ENCODE measurements at regions not wholly inside any gene's neighbourhood (a gene's known extent, or its start where the extent isn't known, plus 50 kb on each side); places are given as distances from the start of the nearest gene placed in this dataset.

DNA sequence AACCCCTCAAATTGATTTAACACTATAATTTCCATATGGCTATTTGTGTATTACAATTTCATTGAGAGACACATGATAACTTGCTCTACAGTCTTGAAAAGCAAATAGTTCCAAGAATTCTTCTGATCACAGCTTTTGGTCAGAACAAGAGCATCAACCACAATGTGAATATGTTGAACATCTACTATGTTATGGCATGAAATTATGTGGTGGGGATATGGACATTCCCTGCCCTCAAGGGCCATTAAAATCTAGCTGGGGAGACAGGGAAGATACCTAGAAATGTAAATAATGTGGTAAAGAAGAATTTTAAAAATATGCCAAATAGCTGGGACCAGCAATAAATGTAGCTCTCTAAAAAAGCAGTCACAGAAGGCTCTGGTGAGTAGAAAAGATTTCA lies 262.2 kb downstream of the FZD1 start:
- no peaks in the 10 kb centered on the region for H3K9me3 Mint-ChIP-seq
- POLR2A ChIA-PET, result no interaction called here
- no peaks in the 10 kb centered on the region for H3K4me1 Mint-ChIP-seq
- H3K4me3 Mint-ChIP-seq, result no peak overlapping the region
- intact Hi-C loops (cut with micrococcal nuclease), result no loop called here
- CTCF ChIA-PET, result no interaction called here
- ATAC-seq (ENCODE audit: low read depth) (no peak), DNase-seq (no peak)
- no peak overlapping the region for H3K27ac Mint-ChIP-seq
- peaks cover 11% of the 10 kb centered on the region for H3K27me3 Mint-ChIP-seq
- H3K36me3 Mint-ChIP-seq (ENCODE audit: low read depth), result no peaks in the 10 kb centered on the region
- no peak for TF ChIP-seq CTCF (IDR thresholded peaks at IDR 0.05)

DNA sequence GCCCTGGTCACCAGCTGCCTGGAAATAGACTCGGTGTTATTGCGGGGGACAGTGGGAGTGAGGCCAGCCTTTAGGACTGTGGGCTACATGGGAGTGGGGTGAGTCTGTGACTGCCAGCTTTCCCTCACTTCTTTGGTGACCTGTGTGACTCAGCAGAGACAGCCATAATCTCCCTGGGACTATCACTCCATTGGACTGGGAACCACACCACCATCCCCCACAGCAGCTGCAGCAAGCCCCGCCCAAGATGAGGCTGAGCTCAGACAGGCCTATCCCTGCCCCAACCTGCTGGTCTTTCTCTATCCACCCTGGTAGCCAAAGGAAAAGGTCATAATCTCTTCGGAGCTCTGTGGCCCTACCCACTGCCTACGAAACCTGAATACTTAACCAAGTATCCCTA lies 263.2 kb downstream of the FZD1 start:
- no peak for TF ChIP-seq CTCF (IDR thresholded peaks at IDR 0.05)
- ChIA-PET POLR2A (no interaction called here), CTCF (no interaction called here)
- Mint-ChIP-seq H3K4me3 (no peak overlapping the region), H3K27me3 (peaks cover 11% of the 10 kb centered on the region), H3K4me1 (no peaks in the 10 kb centered on the region), H3K27ac (no peak overlapping the region), H3K36me3 (ENCODE audit: low read depth) (no peaks in the 10 kb centered on the region), H3K9me3 (peaks cover 8% of the 10 kb centered on the region)
- DNase-seq (no peak), ATAC-seq (ENCODE audit: low read depth) (no peak)
- intact Hi-C loops (cut with micrococcal nuclease), result no loop called here

DNA sequence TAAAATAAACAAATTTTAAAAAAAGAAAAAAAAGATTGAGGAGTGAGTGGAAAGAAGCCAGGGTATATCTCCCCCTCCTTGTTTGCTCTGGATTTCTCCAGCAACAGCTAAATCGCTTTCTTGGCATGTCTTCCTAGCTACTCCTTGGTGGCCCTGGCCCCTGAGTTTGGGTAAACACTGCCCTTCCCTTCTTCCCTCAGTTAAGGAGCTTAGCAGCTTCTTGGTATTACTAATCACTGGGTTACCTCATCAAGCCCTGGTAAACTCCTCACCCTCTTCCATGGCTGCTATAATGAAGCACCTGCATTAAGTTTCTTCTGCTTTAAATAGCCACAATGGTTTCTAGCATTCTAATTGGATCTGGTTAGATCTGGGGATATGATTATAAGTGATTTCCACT lies 269.8 kb downstream of the FZD1 start:
- no peaks in the 10 kb centered on the region for H3K36me3 Mint-ChIP-seq (ENCODE audit: low read depth)
- no peak overlapping the region for H3K27ac Mint-ChIP-seq
- TF ChIP-seq CTCF (IDR thresholded peaks at IDR 0.05), result no peak
- H3K4me3 Mint-ChIP-seq, result no peak overlapping the region
- ChIA-PET POLR2A (no interaction called here), CTCF (no interaction called here)
- H3K4me1 Mint-ChIP-seq, result no peaks in the 10 kb centered on the region
- peaks cover 8% of the 10 kb centered on the region for H3K9me3 Mint-ChIP-seq
- DNase-seq (no peak), ATAC-seq (ENCODE audit: low read depth) (no peak)
- intact Hi-C loops (cut with micrococcal nuclease), result no loop called here
- H3K27me3 Mint-ChIP-seq, result no peaks in the 10 kb centered on the region

DNA sequence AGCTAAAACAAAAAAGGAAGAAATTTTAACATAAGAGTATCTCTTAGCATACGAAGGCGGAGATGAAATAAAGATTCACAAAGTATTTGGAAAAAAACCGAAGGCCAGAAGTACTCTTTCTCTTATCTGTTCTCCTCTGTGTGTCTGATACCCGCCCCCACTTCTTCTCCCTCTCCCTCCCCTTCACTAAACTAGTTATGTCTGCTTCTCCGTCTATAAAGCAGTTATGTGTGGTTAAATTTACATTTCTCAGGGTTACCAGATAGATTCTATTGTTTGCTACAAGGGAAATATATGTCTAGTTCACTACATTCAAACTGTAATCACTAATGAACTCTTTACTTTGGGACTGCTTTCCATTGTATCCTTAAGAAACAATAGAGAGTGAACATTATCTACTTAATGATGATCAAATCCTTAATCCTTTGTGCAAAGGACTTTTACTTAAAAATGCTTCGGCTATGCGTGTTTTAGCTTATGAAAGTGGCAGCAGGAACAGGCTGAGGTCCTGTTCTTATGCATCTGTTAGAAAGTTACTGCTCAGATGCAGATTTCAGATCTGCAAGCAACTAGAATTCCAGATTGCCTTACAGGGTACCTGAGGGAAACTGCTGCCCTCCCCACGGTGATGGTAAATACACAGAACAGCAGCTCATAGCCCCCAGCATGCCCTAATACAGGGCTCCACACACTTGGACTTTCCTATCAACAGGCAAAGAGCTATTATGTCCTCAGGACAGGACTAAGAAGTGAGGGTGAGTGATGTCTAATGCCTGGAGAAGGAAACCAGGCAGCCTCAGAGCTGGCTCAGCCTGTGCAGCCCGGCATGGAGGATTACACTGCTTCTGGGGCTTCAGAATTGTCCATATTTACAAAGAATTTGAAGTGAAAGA lies 273.3 kb downstream of the FZD1 start:
- Mint-ChIP-seq H3K36me3 (ENCODE audit: low read depth) (no peaks in the 10 kb centered on the region), H3K9me3 (no peaks in the 10 kb centered on the region), H3K4me1 (no peaks in the 10 kb centered on the region), H3K27ac (no peak overlapping the region), H3K27me3 (no peaks in the 10 kb centered on the region), H3K4me3 (no peak overlapping the region)
- DNase-seq (no peak), ATAC-seq (ENCODE audit: low read depth) (no peak)
- intact Hi-C loops (cut with micrococcal nuclease), result no loop called here
- no peak for TF ChIP-seq CTCF (IDR thresholded peaks at IDR 0.05)
- CTCF ChIA-PET, result no interaction called here
- POLR2A ChIA-PET, result no interaction called here

DNA sequence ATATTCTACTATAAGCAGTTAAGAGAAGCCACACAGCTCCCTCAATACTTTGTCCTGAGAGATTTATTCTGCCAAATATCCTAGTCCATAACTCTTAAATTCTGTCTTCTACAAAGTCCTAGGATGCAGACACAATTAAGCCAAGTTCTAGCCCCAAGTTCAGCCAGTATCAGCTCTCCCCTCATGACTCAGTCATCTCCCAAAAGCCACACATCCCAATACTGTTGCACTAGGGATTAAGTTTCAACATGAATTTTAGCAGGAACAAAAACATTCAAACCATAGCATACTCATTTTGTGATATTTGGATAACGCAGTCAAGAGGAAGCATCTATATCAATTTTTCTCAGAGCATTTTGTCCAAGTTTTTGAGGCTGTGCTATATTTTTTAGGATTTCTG lies 277.4 kb downstream of the FZD1 start:
- Mint-ChIP-seq H3K4me1 (no peaks in the 10 kb centered on the region), H3K9me3 (no peaks in the 10 kb centered on the region), H3K27ac (no peak overlapping the region), H3K4me3 (no peak overlapping the region), H3K27me3 (no peaks in the 10 kb centered on the region), H3K36me3 (ENCODE audit: low read depth) (no peaks in the 10 kb centered on the region)
- ChIA-PET POLR2A (no interaction called here), CTCF (no interaction called here)
- DNase-seq (no peak), ATAC-seq (ENCODE audit: low read depth) (no peak)
- intact Hi-C loops (cut with micrococcal nuclease), result no loop called here
- no peak for TF ChIP-seq CTCF (IDR thresholded peaks at IDR 0.05)
